GM23338 (cell line): ENCODE measurements at regions not wholly inside any gene's neighbourhood (a gene's known extent, or its start where the extent isn't known, plus 50 kb on each side); places are given as distances from the start of the nearest gene placed in this dataset.

ENCODE experiments used
- ATAC-seq: fragments of 200-7000 bp; cut with Tn5 transposase; 3 replicates; pipeline ENCODE4 v1.9.1; 2020
- DNase-seq: peaks from one replicate; pipeline ENCODE4 v3.0.0-alpha.2; 2015; ENCODE audit warnings: low spot score
- H2AFZ ChIP-seq: fragments of 200-600 bp; sonication (generic); 2 replicates; pipeline ENCODE4 v1.8.0; 2016; ENCODE audit warnings: antibody characterized with exemption, mild to moderate bottlenecking, moderate library complexity
- H3F3A ChIP-seq: fragments of 200-600 bp; sonication (generic); replicated peaks from 2 replicates; pipeline ENCODE4 v1.8.0; 2017; ENCODE audit warnings: antibody characterized with exemption, mixed run types, low read depth
- H3K27ac ChIP-seq: fragments of 200-600 bp; sonication (generic); 2 replicates; pipeline ENCODE4 v1.6.1; 2016; ENCODE audit warnings: low read depth
- H3K27me3 ChIP-seq: fragments of 200-600 bp; sonication (generic); 2 replicates; pipeline ENCODE4 v1.8.0; 2016; ENCODE audit warnings: mild to moderate bottlenecking, mixed run types, moderate library complexity; ENCODE audit not compliant: insufficient read depth
- H3K36me3 ChIP-seq: fragments of 200-600 bp; sonication (generic); 2 replicates; pipeline ENCODE4 v1.8.0; 2016; ENCODE audit warnings: mild to moderate bottlenecking; ENCODE audit not compliant: insufficient read depth
- H3K4me1 ChIP-seq: fragments of 200-600 bp; sonication (generic); 2 replicates; pipeline ENCODE4 v1.8.0; 2016; ENCODE audit warnings: mild to moderate bottlenecking, moderate library complexity; ENCODE audit not compliant: insufficient read depth
- H3K4me2 ChIP-seq: fragments of 200-600 bp; sonication (generic); 2 replicates; pipeline ENCODE4 v1.7.1; 2017; ENCODE audit warnings: mixed run types
- H3K4me3 ChIP-seq: fragments of 200-600 bp; sonication (generic); 2 replicates; pipeline ENCODE4 v1.6.1; 2016; ENCODE audit warnings: mixed run types
- H3K79me2 ChIP-seq: fragments of 200-600 bp; sonication (generic); replicated peaks from 2 replicates; pipeline ENCODE4 v1.8.0; 2017; ENCODE audit warnings: mild to moderate bottlenecking; ENCODE audit not compliant: insufficient read depth
- H3K9me2 ChIP-seq: fragments of 200-600 bp; sonication (generic); 2 replicates; pipeline ENCODE4 v1.8.0; 2017; ENCODE audit not compliant: insufficient read depth
- H4K20me1 ChIP-seq: fragments of 200-600 bp; sonication (generic); replicated peaks from 2 replicates; pipeline ENCODE4 v1.8.0; 2017; ENCODE audit warnings: mild to moderate bottlenecking; ENCODE audit not compliant: insufficient read depth
- H3K27ac Mint-ChIP-seq: 2 replicates; pipeline ENCODE4 v1.8.0; 2020; ENCODE audit warnings: inconsistent platforms, mild to moderate bottlenecking, moderate library complexity, mixed read lengths
- H3K27me3 Mint-ChIP-seq: 3 replicates; pipeline ENCODE4 v1.8.0; 2022; ENCODE audit warnings: low read depth, mild to moderate bottlenecking, moderate library complexity, mixed read lengths, inconsistent platforms; ENCODE audit not compliant: insufficient read depth, poor library complexity
- H3K36me3 Mint-ChIP-seq: 3 replicates; pipeline ENCODE4 v1.8.0; 2021; ENCODE audit warnings: low read depth, mild to moderate bottlenecking, inconsistent platforms, moderate library complexity, mixed read lengths
- H3K4me1 Mint-ChIP-seq: 3 replicates; pipeline ENCODE4 v1.8.0; 2020; ENCODE audit warnings: mild to moderate bottlenecking, inconsistent platforms, mixed read lengths
- H3K4me3 Mint-ChIP-seq: 3 replicates; pipeline ENCODE4 v1.8.0; 2021; ENCODE audit warnings: moderate library complexity, mild to moderate bottlenecking, inconsistent platforms, mixed read lengths
- H3K9me3 Mint-ChIP-seq: 3 replicates; pipeline ENCODE4 v1.8.0; 2020; ENCODE audit warnings: moderate library complexity, mild to moderate bottlenecking, inconsistent platforms, mixed read lengths
- CREB1 ChIP-seq: fragments of 250-450 bp; sonication (Bioruptor Pico); IDR thresholded peaks from 2 replicates; pipeline ENCODE4 v1.5.0; 2020; ENCODE audit warnings: low read depth, mild to moderate bottlenecking, moderate library complexity
- EZH2 ChIP-seq: fragments of 200-600 bp; sonication (generic); IDR thresholded peaks from one replicate; pipeline ENCODE4 v1.8.0; 2017; ENCODE audit warnings: antibody characterized with exemption, mild to moderate bottlenecking, low read depth; ENCODE audit not compliant: unreplicated experiment
- EZH2phosphoT487 ChIP-seq: fragments of 200-600 bp; sonication (generic); IDR thresholded peaks from one replicate; pipeline ENCODE4 v1.8.1; 2018; ENCODE audit warnings: antibody characterized with exemption; ENCODE audit not compliant: unreplicated experiment
- JUNB ChIP-seq: IDR thresholded peaks from one replicate; pipeline ENCODE4 v1.6.1; 2016; ENCODE audit warnings: antibody characterized with exemption; ENCODE audit not compliant: unreplicated experiment
- POLR2AphosphoS5 ChIP-seq: IDR thresholded peaks from 2 replicates; pipeline ENCODE4 v1.6.1; 2016; ENCODE audit warnings: antibody characterized with exemption, low read depth
- STAT1 ChIP-seq: IDR thresholded peaks from one replicate; pipeline ENCODE4 v1.6.1; 2016; ENCODE audit warnings: antibody characterized with exemption; ENCODE audit not compliant: unreplicated experiment
- ZNF331 ChIP-seq: fragments of 250-450 bp; sonication (Bioruptor Pico); IDR thresholded peaks from 2 replicates; pipeline ENCODE4 v1.5.0; 2020; ENCODE audit warnings: low read depth, mild to moderate bottlenecking, moderate library complexity
- TF ChIP-seq, protein P1 (sequence below), 2 experiments: fragments of 200-600 bp in 1 of 2; sonication (generic) in 1 of 2; conservative IDR thresholded peaks; 2 replicates each; pipeline versions ENCODE4 v1.5.1 to v1.6.1; 2016 to 2017; ENCODE audit warnings: antibody characterized with exemption in 2 of 2, low read depth in 2 of 2, mild to moderate bottlenecking in 2 of 2, moderate library complexity in 1 of 2
- TF ChIP-seq, protein P2 (sequence below): IDR thresholded peaks from 2 replicates; pipeline ENCODE4 v1.6.1; 2016; ENCODE audit warnings: antibody characterized with exemption
- TF ChIP-seq, protein P3 (sequence below): IDR thresholded peaks from one replicate; pipeline ENCODE4 v1.6.1; 2018; ENCODE audit warnings: antibody characterized with exemption; ENCODE audit not compliant: unreplicated experiment

DNA sequence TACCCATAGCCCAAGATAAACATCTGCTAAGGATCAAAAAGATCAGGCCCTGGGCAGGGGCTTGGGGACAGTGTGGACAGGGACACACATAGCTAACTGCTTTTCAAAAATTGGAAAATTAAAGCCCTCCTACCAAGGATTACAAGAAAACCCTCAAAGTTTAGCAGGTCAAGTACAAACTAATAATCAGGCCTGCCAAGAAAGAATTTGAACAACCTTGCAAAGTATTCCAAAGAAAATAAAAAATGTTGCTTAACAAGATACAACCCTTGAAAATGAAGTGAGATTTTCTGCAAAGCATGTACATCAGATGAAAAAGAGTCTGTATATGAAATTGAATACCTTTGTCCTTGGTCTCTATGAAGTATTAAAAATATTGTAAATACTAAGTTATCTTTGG, 67.3 kb downstream of the KLF12 start (continued):
- TF ChIP-seq, protein P1, sequence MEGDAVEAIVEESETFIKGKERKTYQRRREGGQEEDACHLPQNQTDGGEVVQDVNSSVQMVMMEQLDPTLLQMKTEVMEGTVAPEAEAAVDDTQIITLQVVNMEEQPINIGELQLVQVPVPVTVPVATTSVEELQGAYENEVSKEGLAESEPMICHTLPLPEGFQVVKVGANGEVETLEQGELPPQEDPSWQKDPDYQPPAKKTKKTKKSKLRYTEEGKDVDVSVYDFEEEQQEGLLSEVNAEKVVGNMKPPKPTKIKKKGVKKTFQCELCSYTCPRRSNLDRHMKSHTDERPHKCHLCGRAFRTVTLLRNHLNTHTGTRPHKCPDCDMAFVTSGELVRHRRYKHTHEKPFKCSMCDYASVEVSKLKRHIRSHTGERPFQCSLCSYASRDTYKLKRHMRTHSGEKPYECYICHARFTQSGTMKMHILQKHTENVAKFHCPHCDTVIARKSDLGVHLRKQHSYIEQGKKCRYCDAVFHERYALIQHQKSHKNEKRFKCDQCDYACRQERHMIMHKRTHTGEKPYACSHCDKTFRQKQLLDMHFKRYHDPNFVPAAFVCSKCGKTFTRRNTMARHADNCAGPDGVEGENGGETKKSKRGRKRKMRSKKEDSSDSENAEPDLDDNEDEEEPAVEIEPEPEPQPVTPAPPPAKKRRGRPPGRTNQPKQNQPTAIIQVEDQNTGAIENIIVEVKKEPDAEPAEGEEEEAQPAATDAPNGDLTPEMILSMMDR (conservative IDR thresholded peaks at IDR 0.05; ENCODE audit: low read depth in 2 of 2): no peak
- no peak for TF ChIP-seq STAT1
- TF ChIP-seq, protein P2, sequence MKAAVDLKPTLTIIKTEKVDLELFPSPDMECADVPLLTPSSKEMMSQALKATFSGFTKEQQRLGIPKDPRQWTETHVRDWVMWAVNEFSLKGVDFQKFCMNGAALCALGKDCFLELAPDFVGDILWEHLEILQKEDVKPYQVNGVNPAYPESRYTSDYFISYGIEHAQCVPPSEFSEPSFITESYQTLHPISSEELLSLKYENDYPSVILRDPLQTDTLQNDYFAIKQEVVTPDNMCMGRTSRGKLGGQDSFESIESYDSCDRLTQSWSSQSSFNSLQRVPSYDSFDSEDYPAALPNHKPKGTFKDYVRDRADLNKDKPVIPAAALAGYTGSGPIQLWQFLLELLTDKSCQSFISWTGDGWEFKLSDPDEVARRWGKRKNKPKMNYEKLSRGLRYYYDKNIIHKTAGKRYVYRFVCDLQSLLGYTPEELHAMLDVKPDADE: no peak
- no peak for TF ChIP-seq POLR2AphosphoS5
- no peak for TF ChIP-seq EZH2
- no peak for TF ChIP-seq CREB1 (CRISPR knock-in tag)
- TF ChIP-seq JUNB: no peak
- no peak for TF ChIP-seq EZH2phosphoT487

DNA sequence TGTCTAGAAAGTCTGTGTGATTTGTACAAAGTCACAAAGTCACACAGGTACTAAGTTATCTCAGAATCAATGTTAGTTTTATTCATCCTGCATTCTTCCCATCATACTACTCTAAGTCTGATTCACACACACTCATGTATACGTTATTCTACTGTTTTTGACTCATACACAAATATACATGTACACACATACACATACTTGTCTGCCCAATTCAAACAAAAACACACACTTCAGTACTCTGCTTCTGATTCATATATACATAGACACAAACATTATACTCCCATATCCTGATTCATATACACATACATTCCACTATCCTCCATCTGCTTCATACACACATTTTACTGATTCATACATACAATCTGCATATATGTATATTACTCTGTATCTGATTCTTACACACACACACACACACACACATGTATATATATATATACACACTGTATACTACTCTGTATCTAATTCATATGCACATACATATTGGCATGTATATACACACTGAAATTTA, 69.3 kb downstream of the KLF12 start:
- no peak overlapping the region for H3K27ac Mint-ChIP-seq
- H3K4me3 Mint-ChIP-seq: no peak overlapping the region
- DNase-seq (no peak), ATAC-seq (no peak)
- no peaks in the 10 kb centered on the region for H3K36me3 Mint-ChIP-seq
- TF ChIP-seq, protein P2: no peak
- Histone ChIP-seq H3F3A (no peaks in the 10 kb centered on the region), H2AFZ (no peak overlapping the region), H4K20me1 (no peaks in the 10 kb centered on the region; the same call in 1 of the 2 replicates), H3K36me3 (no peaks in the 10 kb centered on the region), H3K4me3 (no peak overlapping the region), H3K9me2 (no peaks in the 10 kb centered on the region), H3K4me1 (no peaks in the 10 kb centered on the region), H3K27ac (no peak overlapping the region), H3K79me2 (0 out of 2 replicates have a peak, but pooled peaks cover 10% of the 10 kb centered on the region), H3K4me2 (no peak overlapping the region), H3K27me3 (no peaks in the 10 kb centered on the region)
- H3K9me3 Mint-ChIP-seq: no peaks in the 10 kb centered on the region; the same call in 2 of the 3 replicates
- peaks cover 5% of the 10 kb centered on the region; the same call in 1 of the 3 replicates for H3K4me1 Mint-ChIP-seq
- H3K27me3 Mint-ChIP-seq: peaks cover 3% of the 10 kb centered on the region

DNA sequence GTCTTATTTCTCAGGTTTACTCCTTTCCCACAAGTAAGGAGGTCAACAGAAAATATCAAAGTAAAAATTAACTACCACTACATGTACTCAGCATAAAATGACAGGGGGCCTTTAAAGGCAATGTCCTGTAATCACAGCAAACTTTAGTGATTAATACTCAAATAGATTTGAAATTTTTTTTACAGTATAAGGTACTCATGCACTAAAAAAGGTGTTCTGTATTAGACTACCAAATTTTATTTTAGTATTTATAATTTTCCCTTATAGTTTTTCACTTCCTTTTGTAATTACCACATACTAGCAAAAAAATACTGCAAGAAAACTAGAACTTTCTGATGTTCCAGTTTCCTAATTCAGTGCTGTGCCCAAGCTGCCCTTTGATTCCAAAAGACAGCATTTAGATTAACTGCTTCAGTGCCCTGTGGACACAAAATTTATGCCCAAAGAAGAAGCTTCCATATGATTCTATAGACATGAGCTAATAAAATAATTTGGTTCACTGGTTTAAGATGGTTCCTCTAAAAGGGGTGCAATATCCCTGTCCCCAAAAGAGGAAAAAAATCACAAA, 70.6 kb downstream of the KLF12 start:
- H3K4me2 ChIP-seq: no peak overlapping the region
- no peaks in the 10 kb centered on the region for H3K4me1 ChIP-seq
- H4K20me1 ChIP-seq: no peaks in the 10 kb centered on the region; the same call in 1 of the 2 replicates
- H3K27ac ChIP-seq: no peak overlapping the region
- no peaks in the 10 kb centered on the region for H3K9me2 ChIP-seq
- Mint-ChIP-seq H3K4me1 (0 out of 3 replicates have a peak, but pooled peaks cover 5% of the 10 kb centered on the region), H3K9me3 (no peaks in the 10 kb centered on the region; the same call in 2 of the 3 replicates), H3K36me3 (peaks cover 4% of the 10 kb centered on the region; the same call in 1 of the 3 replicates), H3K27me3 (peaks cover 3% of the 10 kb centered on the region), H3K27ac (no peak overlapping the region), H3K4me3 (no peak overlapping the region)
- no peak overlapping the region for H3K4me3 ChIP-seq
- no peak for DNase-seq
- H2AFZ ChIP-seq: no peak overlapping the region
- no peaks in the 10 kb centered on the region for H3F3A ChIP-seq
- no peak for ATAC-seq
- 0 out of 2 replicates have a peak, but pooled peaks cover 8% of the 10 kb centered on the region for H3K79me2 ChIP-seq
- H3K36me3 ChIP-seq: no peaks in the 10 kb centered on the region
- no peaks in the 10 kb centered on the region for H3K27me3 ChIP-seq
- TF ChIP-seq ZNF331 (CRISPR knock-in tag) (no peak), POLR2AphosphoS5 (no peak), CREB1 (CRISPR knock-in tag) (no peak), EZH2phosphoT487 (no peak)
- TF ChIP-seq, protein P3, sequence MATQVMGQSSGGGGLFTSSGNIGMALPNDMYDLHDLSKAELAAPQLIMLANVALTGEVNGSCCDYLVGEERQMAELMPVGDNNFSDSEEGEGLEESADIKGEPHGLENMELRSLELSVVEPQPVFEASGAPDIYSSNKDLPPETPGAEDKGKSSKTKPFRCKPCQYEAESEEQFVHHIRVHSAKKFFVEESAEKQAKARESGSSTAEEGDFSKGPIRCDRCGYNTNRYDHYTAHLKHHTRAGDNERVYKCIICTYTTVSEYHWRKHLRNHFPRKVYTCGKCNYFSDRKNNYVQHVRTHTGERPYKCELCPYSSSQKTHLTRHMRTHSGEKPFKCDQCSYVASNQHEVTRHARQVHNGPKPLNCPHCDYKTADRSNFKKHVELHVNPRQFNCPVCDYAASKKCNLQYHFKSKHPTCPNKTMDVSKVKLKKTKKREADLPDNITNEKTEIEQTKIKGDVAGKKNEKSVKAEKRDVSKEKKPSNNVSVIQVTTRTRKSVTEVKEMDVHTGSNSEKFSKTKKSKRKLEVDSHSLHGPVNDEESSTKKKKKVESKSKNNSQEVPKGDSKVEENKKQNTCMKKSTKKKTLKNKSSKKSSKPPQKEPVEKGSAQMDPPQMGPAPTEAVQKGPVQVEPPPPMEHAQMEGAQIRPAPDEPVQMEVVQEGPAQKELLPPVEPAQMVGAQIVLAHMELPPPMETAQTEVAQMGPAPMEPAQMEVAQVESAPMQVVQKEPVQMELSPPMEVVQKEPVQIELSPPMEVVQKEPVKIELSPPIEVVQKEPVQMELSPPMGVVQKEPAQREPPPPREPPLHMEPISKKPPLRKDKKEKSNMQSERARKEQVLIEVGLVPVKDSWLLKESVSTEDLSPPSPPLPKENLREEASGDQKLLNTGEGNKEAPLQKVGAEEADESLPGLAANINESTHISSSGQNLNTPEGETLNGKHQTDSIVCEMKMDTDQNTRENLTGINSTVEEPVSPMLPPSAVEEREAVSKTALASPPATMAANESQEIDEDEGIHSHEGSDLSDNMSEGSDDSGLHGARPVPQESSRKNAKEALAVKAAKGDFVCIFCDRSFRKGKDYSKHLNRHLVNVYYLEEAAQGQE: no peak
- TF ChIP-seq, protein P1 (conservative IDR thresholded peaks at IDR 0.05; ENCODE audit: low read depth in 2 of 2): no peak
